ENCODE measurements at regions not wholly inside any gene's neighbourhood (a gene's known extent, or its start where the extent isn't known, plus 50 kb on each side); places are given as distances from the start of the nearest gene placed in this dataset.

DNA sequence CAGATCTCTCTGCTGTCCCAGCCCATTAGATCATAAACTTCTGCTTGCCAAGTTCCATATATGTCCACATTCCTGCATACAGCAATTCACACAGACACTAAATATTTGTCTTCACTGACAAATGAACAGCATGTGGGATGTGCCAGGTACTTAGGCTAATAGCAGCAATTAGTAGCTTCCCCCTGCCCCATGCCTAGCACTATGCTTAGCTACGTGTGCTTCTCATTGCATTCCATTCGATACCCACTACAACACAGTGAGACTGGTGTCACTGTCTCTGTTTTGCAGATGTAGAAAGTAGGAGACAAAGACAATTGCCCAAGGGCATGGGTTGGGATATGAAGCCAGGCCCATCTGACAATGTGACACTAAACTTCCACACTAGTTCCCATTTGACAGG lies 308.4 kb downstream of the BCL11B start:
- TF ChIP-seq ZNF274 (IDR thresholded peaks at IDR 0.05; ENCODE audit: low read depth, low read length), result no peak
- TF ChIP-seq SUZ12 (IDR thresholded peaks at IDR 0.05; ENCODE audit: extremely low read depth, insufficient read depth, insufficient read length), result no peak
- no peak for TF ChIP-seq YY1 (IDR thresholded peaks at IDR 0.05; ENCODE audit: insufficient read depth, insufficient read length)
